IPS-18a (cell line): ENCODE measurements at regions not wholly inside any gene's neighbourhood (a gene's known extent, or its start where the extent isn't known, plus 50 kb on each side); places are given as distances from the start of the nearest gene placed in this dataset.

Experiments used
- H3K27ac ChIP-seq: one replicate; pipeline ENCODE4 v1.5.1; 2013; ENCODE audit warnings: low read length
- H3K27me3 ChIP-seq: one replicate; pipeline ENCODE4 v1.6.1; 2013; ENCODE audit warnings: mild to moderate bottlenecking, low read length; ENCODE audit not compliant: control insufficient read depth, insufficient read depth
- H3K36me3 ChIP-seq: one replicate; pipeline ENCODE4 v1.6.1; 2013; ENCODE audit warnings: low read depth, low read length; ENCODE audit not compliant: control insufficient read depth
- H3K4me1 ChIP-seq: one replicate; pipeline ENCODE4 v1.6.1; 2013; ENCODE audit warnings: low read depth, low read length; ENCODE audit not compliant: control insufficient read depth
- H3K4me3 ChIP-seq: one replicate; pipeline ENCODE4 v1.5.1; 2013; ENCODE audit warnings: low read length
- H3K9ac ChIP-seq: one replicate; pipeline ENCODE4 v1.6.1; 2013; ENCODE audit warnings: mild to moderate bottlenecking, low read length, moderate library complexity
- H3K9me3 ChIP-seq: one replicate; pipeline ENCODE4 v1.6.1; 2013; ENCODE audit warnings: low read depth, low read length; ENCODE audit not compliant: control insufficient read depth

- Histone ChIP-seq H3K27ac (no peak overlapping the region), H3K9ac (no peak overlapping the region), H3K36me3 (no peaks in the 10 kb centered on the region), H3K4me1 (no peaks in the 10 kb centered on the region), H3K27me3 (no peaks in the 10 kb centered on the region), H3K4me3 (no peak overlapping the region), H3K9me3 (peaks cover under 1% of the 10 kb centered on the region)
Observed at GRCh38 chr12:125657681-125658080, 592.4 kb downstream of the AACS start.

GRCh38 chr12:125674554-125675338 is 609.5 kb downstream of the AACS start:
- Histone ChIP-seq H3K27me3 (no peaks in the 10 kb centered on the region), H3K9ac (no peak overlapping the region), H3K4me1 (no peaks in the 10 kb centered on the region), H3K9me3 (peaks cover 5% of the 10 kb centered on the region), H3K4me3 (no peak overlapping the region), H3K36me3 (no peaks in the 10 kb centered on the region), H3K27ac (no peak overlapping the region)

DNA sequence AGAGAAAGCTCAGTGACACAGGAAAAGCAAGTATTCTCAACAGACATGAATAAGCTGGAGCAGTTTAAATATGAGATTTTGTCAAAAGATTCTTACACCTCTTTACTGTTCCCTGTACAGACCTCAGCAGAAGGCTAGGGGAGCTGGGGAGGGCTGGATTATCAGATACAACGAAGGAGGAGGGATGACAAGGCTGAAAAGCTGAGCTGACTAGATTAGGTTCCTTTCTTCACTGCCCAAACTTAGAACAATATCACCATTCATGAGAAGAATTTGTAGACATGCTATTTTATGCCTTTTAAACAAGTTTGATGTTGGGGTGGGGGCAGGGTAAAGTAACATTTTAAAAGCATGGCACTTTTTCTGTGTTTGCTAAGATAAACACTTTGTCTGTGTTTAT is 611.1 kb downstream of the AACS start:
- H3K36me3 ChIP-seq: no peaks in the 10 kb centered on the region
- peaks cover 5% of the 10 kb centered on the region for H3K9me3 ChIP-seq
- H3K4me1 ChIP-seq: no peaks in the 10 kb centered on the region
- no peak overlapping the region for H3K27ac ChIP-seq
- no peaks in the 10 kb centered on the region for H3K27me3 ChIP-seq
- no peak overlapping the region for H3K9ac ChIP-seq
- H3K4me3 ChIP-seq: no peak overlapping the region

GRCh38 chr12:125677829-125678228 is 612.6 kb downstream of the AACS start:
- no peak overlapping the region for H3K4me3 ChIP-seq
- H3K4me1 ChIP-seq: no peaks in the 10 kb centered on the region
- H3K27me3 ChIP-seq: no peaks in the 10 kb centered on the region
- peaks cover 5% of the 10 kb centered on the region for H3K9me3 ChIP-seq
- no peak overlapping the region for H3K27ac ChIP-seq
- no peaks in the 10 kb centered on the region for H3K36me3 ChIP-seq
- no peak overlapping the region for H3K9ac ChIP-seq

GRCh38 chr12:125678589-125678993 is 613.4 kb downstream of the AACS start:
- Histone ChIP-seq H3K27ac (no peak overlapping the region), H3K4me3 (no peak overlapping the region), H3K9ac (no peak overlapping the region), H3K4me1 (no peaks in the 10 kb centered on the region), H3K9me3 (peaks cover 5% of the 10 kb centered on the region), H3K27me3 (no peaks in the 10 kb centered on the region), H3K36me3 (no peaks in the 10 kb centered on the region)

DNA sequence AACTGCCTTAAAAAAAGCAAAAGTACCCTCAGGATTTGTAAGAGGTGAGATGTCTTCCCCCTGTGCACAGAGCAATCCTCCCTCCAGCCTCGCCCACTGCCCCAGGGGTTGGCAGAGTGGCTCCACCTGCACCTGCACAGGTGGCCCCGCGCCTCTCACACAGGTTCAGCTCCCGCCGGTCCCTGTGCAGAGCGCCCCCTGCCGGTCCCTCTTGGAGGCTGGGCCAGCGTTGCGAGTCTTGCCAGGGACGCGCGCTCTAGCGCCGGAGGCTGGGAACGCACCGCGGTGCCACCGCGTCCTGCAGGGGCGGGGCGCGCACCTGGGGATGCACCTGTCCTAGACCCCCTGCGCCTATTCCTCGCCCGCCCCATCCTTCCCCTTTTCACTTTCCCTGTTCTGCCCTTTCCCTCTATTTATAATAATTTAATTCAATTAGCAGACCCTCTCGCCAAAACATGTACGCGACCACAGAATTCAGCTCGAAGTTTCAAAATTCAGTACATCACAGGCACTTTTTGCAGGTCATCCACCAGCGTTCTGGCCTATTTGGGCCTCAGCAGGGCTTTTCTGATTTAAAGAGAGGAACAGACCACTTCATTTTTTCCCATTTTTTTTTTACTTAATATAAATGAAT is 618.6 kb downstream of the AACS start:
- H3K27me3 ChIP-seq: no peaks in the 10 kb centered on the region
- no peak overlapping the region for H3K9ac ChIP-seq
- H3K36me3 ChIP-seq: no peaks in the 10 kb centered on the region
- H3K9me3 ChIP-seq: peaks cover 5% of the 10 kb centered on the region
- no peak overlapping the region for H3K4me3 ChIP-seq
- H3K4me1 ChIP-seq: no peaks in the 10 kb centered on the region
- no peak overlapping the region for H3K27ac ChIP-seq

GRCh38 chr12:125684968-125685790 is 619.9 kb downstream of the AACS start:
- H3K27me3 ChIP-seq: no peaks in the 10 kb centered on the region
- H3K9ac ChIP-seq: no peak overlapping the region
- no peak overlapping the region for H3K4me3 ChIP-seq
- no peaks in the 10 kb centered on the region for H3K36me3 ChIP-seq
- no peak overlapping the region for H3K27ac ChIP-seq
- H3K4me1 ChIP-seq: no peaks in the 10 kb centered on the region
- no peaks in the 10 kb centered on the region for H3K9me3 ChIP-seq

GRCh38 chr12:125685915-125686314 is 620.7 kb downstream of the AACS start:
- Histone ChIP-seq H3K9ac (no peak overlapping the region), H3K4me1 (no peaks in the 10 kb centered on the region), H3K27me3 (no peaks in the 10 kb centered on the region), H3K4me3 (no peak overlapping the region), H3K27ac (no peak overlapping the region), H3K36me3 (no peaks in the 10 kb centered on the region), H3K9me3 (no peaks in the 10 kb centered on the region)

DNA sequence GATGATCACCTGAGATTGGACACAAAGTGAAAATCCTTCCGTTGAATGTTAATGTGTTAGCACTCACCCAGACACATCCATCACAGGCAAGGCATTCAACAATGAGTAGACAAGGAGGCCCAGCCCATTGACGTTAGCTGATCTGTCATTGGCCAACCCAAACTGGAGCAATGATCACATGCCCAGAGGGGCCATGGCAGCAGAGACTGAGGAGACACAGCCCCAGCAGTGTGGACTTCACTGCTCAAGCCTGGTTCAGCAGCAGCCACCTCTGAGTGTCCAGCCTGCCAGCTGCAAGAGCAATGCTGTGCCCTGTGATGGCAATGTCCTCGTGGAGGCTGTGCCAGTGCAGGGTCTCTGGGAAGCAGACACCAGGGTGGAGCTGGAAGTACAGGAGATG is 622.2 kb downstream of the AACS start:
- H3K27ac ChIP-seq: no peak overlapping the region
- no peaks in the 10 kb centered on the region for H3K27me3 ChIP-seq
- no peaks in the 10 kb centered on the region for H3K36me3 ChIP-seq
- no peaks in the 10 kb centered on the region for H3K9me3 ChIP-seq
- H3K4me1 ChIP-seq: no peaks in the 10 kb centered on the region
- no peak overlapping the region for H3K9ac ChIP-seq
- no peak overlapping the region for H3K4me3 ChIP-seq

GRCh38 chr12:125687820-125688219 is 622.6 kb downstream of the AACS start:
- Histone ChIP-seq H3K36me3 (no peaks in the 10 kb centered on the region), H3K9ac (no peak overlapping the region), H3K27me3 (no peaks in the 10 kb centered on the region), H3K4me3 (no peak overlapping the region), H3K9me3 (no peaks in the 10 kb centered on the region), H3K4me1 (no peaks in the 10 kb centered on the region), H3K27ac (no peak overlapping the region)

DNA sequence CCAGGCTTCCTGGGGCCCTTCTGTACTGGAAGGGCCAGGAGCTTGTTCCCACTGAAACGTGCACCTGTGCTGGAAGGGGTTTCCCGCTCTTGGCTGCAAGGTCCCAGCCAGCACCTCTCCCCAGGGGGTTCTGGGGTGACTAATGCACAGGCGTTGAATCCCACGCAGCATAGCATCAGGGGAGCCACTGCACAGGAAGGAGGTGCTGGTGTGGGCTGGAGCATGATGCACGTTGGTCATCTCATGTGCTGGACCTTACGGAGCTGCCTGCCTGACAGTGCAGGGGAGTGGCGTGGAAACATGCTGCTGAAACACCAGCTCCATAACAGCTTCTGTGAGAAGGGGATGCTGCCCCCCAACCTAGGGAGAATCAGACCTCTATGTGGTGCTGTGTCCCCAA is 623.0 kb downstream of the AACS start:
- H3K36me3 ChIP-seq: no peaks in the 10 kb centered on the region
- H3K27me3 ChIP-seq: no peaks in the 10 kb centered on the region

More for the DNA sequence above, 623.0 kb downstream of the AACS start:
- H3K4me1 ChIP-seq: no peaks in the 10 kb centered on the region
- no peaks in the 10 kb centered on the region for H3K9me3 ChIP-seq
- H3K27ac ChIP-seq: no peak overlapping the region
- H3K4me3 ChIP-seq: no peak overlapping the region
- H3K9ac ChIP-seq: no peak overlapping the region
